ENCODE measurements at regions not wholly inside any gene's neighbourhood (a gene's known extent, or its start where the extent isn't known, plus 50 kb on each side); places are given as distances from the start of the nearest gene placed in this dataset.

GRCh38 chr3:99186016-99186415 is 284.5 kb upstream of the DCBLD2 start:
- TF ChIP-seq CTCF (IDR thresholded peaks at IDR 0.05; ENCODE audit: insufficient read depth, low read length), result no peak
- no peak overlapping the region for H3K4me3 ChIP-seq (ENCODE audit: low read depth, low read length)
- DNase-seq (ENCODE audit: low read depth), result no peak

DNA sequence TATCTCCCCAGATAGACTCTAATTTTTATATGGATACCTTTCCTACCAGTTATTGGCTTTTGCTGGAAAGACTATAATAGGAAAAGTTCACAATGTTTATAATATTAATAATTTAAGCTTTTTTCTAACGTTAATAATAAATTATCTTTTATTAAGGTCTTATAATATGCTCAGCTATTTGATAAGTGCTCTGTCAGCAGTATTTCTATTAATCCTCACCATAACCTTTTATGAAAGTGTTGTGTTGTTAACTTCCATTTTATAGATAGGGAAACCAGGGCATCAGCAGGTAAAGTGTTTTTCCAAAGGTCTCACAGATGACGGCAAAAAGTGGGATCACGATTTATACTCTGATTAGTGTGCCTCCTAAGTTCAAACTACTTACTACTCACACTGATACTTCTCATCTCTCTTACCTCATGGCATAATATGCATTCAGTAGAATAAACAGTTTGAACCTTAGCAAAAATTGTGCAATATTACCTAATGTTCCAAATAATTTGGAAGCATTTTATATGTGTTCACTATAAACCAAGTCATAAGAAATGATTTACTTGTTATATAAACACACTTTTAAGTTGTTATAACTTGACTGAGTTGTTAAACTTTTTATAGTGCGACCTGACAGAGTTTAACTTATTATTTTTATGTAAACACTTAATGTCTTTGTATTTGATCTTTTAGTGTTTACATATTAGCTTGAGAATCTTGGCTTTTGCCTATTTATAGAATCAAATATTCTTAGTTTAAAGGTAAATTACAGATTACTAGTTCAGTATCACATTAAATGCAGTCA is 274.9 kb upstream of the DCBLD2 start:
- DNase-seq (ENCODE audit: low read depth), result no peak
- no peak for TF ChIP-seq CTCF (IDR thresholded peaks at IDR 0.05; ENCODE audit: insufficient read depth, low read length)
- H3K4me3 ChIP-seq (ENCODE audit: low read depth, low read length), result no peak overlapping the region

DNA sequence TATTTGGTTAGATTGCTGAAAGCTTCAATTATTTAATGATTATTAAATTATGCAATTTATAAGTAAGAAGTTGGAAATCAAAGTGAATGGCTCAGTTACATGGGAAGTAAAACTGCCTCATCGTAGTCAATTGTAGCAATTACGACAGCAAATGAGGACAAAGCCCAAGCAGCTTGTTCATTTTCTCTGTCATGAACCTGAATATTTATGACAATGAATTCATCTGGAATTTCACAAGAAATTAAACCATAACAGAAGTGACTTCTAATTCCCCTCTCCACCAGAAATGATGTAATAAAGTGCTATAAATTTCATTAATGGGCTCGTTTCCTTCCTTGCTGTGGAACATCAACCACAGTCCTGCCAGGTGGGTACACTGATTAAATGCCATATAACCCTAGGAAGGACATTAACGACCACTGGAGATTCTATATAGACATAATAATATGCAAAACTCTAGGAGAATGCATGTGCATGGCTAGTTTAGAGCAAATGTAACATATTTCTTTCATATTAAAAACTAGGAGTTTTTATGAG is 273.8 kb upstream of the DCBLD2 start:
- no peak for TF ChIP-seq CTCF (IDR thresholded peaks at IDR 0.05; ENCODE audit: insufficient read depth, low read length)
- H3K4me3 ChIP-seq (ENCODE audit: low read depth, low read length), result no peak overlapping the region
- no peak for DNase-seq (ENCODE audit: low read depth)

GRCh38 chr3:99172736-99173657 is 271.5 kb upstream of the DCBLD2 start:
- peak; percentile 85 for TF ChIP-seq CTCF (IDR thresholded peaks at IDR 0.05; ENCODE audit: insufficient read depth, low read length)
- no peak overlapping the region for H3K4me3 ChIP-seq (ENCODE audit: low read depth, low read length)
- DNase-seq (ENCODE audit: low read depth), result peak; percentile 88

- DNase-seq (ENCODE audit: low read depth), result no peak
- no peak overlapping the region for H3K4me3 ChIP-seq (ENCODE audit: low read depth, low read length)
- no peak for TF ChIP-seq CTCF (IDR thresholded peaks at IDR 0.05; ENCODE audit: insufficient read depth, low read length)
Measured at GRCh38 chr3:99171800-99172199, 270.3 kb upstream of the DCBLD2 start.

DNA sequence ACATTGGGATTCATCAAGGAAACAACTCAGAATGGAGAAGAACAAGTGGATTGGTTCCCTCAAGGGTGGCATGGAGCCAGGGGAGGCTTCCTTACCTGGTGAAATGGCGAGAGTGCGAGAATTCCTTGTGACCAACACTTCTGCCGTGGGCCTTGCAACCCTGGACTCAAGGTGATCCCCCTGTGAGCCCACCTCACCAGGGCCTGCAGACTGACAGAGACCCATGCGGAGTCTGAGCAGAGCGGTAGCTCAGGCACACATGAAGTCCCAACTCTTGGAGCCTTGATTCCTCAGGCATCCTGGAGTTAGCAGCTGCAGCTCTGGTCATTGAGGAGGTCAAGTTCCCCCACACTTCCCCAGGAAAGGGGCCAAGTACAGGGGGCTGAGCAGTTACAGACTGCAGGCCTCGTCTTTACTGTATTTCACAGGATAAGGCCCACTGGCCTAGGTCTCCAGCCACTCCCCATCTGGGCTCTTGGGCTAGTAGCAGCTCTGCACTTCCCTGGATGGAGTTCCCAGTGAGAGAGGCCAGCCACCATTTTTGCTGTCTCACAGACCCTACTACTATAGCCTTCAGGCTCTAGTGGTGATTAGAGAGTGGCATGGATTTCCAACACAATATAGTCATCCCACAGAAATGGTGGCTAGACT is 269.5 kb upstream of the DCBLD2 start:
- DNase-seq (ENCODE audit: low read depth), result no peak
- no peak for TF ChIP-seq CTCF (IDR thresholded peaks at IDR 0.05; ENCODE audit: insufficient read depth, low read length)
- H3K4me3 ChIP-seq (ENCODE audit: low read depth, low read length), result no peak overlapping the region

Data from fibroblast of the aortic adventitia (primary cell).